SK-N-SH (cell line): ENCODE measurements at regions not wholly inside any gene's neighbourhood (a gene's known extent, or its start where the extent isn't known, plus 50 kb on each side); places are given as distances from the start of the nearest gene placed in this dataset.

Experiments used
- CTCF ChIA-PET: fragments of 300-600, 350-600 bp; formaldehyde crosslinking; extraction: SDS; loops from one replicate; lab custom pipeline; 2021; lab: Yijun Ruan, JAX
- POLR2A ChIA-PET: fragments of 350-600 bp; sonication (Branson Sonifier 250); formaldehyde crosslinking; extraction: SDS; loops from one replicate; lab custom pipeline; 2020; ENCODE audit warnings: antibody characterized with exemption, inconsistent platforms; lab: Yijun Ruan, JAX
- DNase-seq: peaks from one replicate; pipeline ENCODE4 v3.0.0; 2012
- H2AFZ ChIP-seq: fragments of 200-600 bp; sonication (generic); 2 replicates; pipeline ENCODE4 v1.8.1; 2016; ENCODE audit warnings: antibody characterized with exemption, mild to moderate bottlenecking, low read depth
- H3F3A ChIP-seq: fragments of 200-600 bp; sonication (generic); replicated peaks from 2 replicates; pipeline ENCODE3; 2016; ENCODE audit warnings: antibody characterized with exemption, mild to moderate bottlenecking; ENCODE audit not compliant: insufficient read depth
- H3K27ac ChIP-seq, 2 experiments: fragments of 200-500 bp in 1 of 2; fragments of 200-600 bp in 1 of 2; sonication (Bioruptor generic) in 1 of 2; sonication (generic), shearing (Covaris generic) in 1 of 2; 2 replicates each; pipeline versions ENCODE4 v1.5.1 to v1.6.1; 2014 to 2016; ENCODE audit warnings: low read depth in 2 of 2, inconsistent platforms in 1 of 2, low read length in 1 of 2, mild to moderate bottlenecking in 1 of 2, mixed read lengths in 1 of 2
- H3K27me3 ChIP-seq: fragments of 200-600 bp; sonication (generic), shearing (Covaris generic); 2 replicates; pipeline ENCODE4 v1.6.1; 2016; ENCODE audit warnings: mixed run types; ENCODE audit not compliant: insufficient read depth
- H3K36me3 ChIP-seq, 2 experiments: fragments of 200-500 bp in 1 of 2; fragments of 200-600 bp in 1 of 2; sonication (Bioruptor generic) in 1 of 2; sonication (generic) in 1 of 2; replicated peaks in 1 of 2; 2 replicates each; pipeline versions ENCODE3 to v1.5.1; 2014 to 2016; ENCODE audit warnings: low read length in 1 of 2, mild to moderate bottlenecking in 1 of 2; ENCODE audit not compliant: insufficient read depth in 2 of 2, control insufficient read depth in 1 of 2
- H3K4me1 ChIP-seq, 2 experiments: fragments of 200-500 bp in 1 of 2; fragments of 200-600 bp in 1 of 2; sonication (Bioruptor generic) in 1 of 2; sonication (generic), shearing (Covaris generic) in 1 of 2; 2 replicates each; pipeline versions ENCODE4 v1.5.1 to v1.6.1; 2014 to 2016; ENCODE audit warnings: low read depth in 1 of 2, low read length in 1 of 2, mixed run types in 1 of 2; ENCODE audit not compliant: insufficient read depth in 2 of 2, control insufficient read depth in 1 of 2
- H3K4me2 ChIP-seq: fragments of 200-600 bp; sonication (generic), shearing (Covaris generic); 2 replicates; pipeline ENCODE4 v1.6.1; 2017; ENCODE audit warnings: mixed run types
- H3K4me3 ChIP-seq, 2 experiments: fragments of 200-500 bp in 1 of 2; fragments of 200-600 bp in 1 of 2; sonication (Bioruptor generic) in 1 of 2; sonication (generic), shearing (Covaris generic) in 1 of 2; 2 replicates each; pipeline versions ENCODE4 v1.5.1 to v1.8.1; 2014 to 2016; ENCODE audit warnings: low read depth in 2 of 2, inconsistent platforms in 1 of 2, low read length in 1 of 2, mild to moderate bottlenecking in 1 of 2, mixed read lengths in 1 of 2, moderate library complexity in 1 of 2
- H3K79me2 ChIP-seq: fragments of 200-600 bp; sonication (generic); 2 replicates; pipeline ENCODE4 v1.8.1; 2017; ENCODE audit warnings: mild to moderate bottlenecking; ENCODE audit not compliant: insufficient read depth
- H3K9ac ChIP-seq: fragments of 200-600 bp; sonication (generic); 2 replicates; pipeline ENCODE4 v1.6.1; 2017; ENCODE audit warnings: mixed run types
- H3K9me2 ChIP-seq: fragments of 200-600 bp; sonication (generic); 2 replicates; pipeline ENCODE4 v1.6.1; 2017; ENCODE audit warnings: mixed run types
- H3K9me3 ChIP-seq: fragments of 200-600 bp; sonication (generic); 2 replicates; pipeline ENCODE4 v1.6.1; 2017; ENCODE audit warnings: mixed run types, mild to moderate bottlenecking, moderate library complexity
- H4K20me1 ChIP-seq: fragments of 200-600 bp; sonication (generic); 2 replicates; pipeline ENCODE4 v1.6.1; 2017; ENCODE audit warnings: mild to moderate bottlenecking, mixed run types; ENCODE audit not compliant: insufficient read depth
- CHD2 ChIP-seq: fragments of 150-350 bp; IDR thresholded peaks from 2 replicates; pipeline ENCODE4 v1.6.1; 2018; ENCODE audit warnings: low read length; ENCODE audit not compliant: partially characterized antibody
- ELF1 ChIP-seq: IDR thresholded peaks from 2 replicates; pipeline ENCODE4 v1.4.0; 2012
- FOXM1 ChIP-seq: IDR thresholded peaks from 2 replicates; pipeline ENCODE4 v1.4.0; 2012; ENCODE audit warnings: low read depth, mild to moderate bottlenecking
- GABPA ChIP-seq: IDR thresholded peaks from 2 replicates; pipeline ENCODE4 v1.4.0; 2012; ENCODE audit warnings: low read depth, mild to moderate bottlenecking
- GATA2 ChIP-seq: sonication (generic); formaldehyde crosslinking; IDR thresholded peaks from 2 replicates; pipeline ENCODE4 v1.5.0; 2020; ENCODE audit warnings: mild to moderate bottlenecking, missing genetic modification reagents
- MEF2A ChIP-seq: IDR thresholded peaks from 2 replicates; pipeline ENCODE4 v1.4.0; 2012; ENCODE audit warnings: low read depth, borderline replicate concordance
- NFIC ChIP-seq: IDR thresholded peaks from 2 replicates; pipeline ENCODE4 v1.4.0; 2012; ENCODE audit warnings: borderline replicate concordance
- POLR2AphosphoS5 ChIP-seq: IDR thresholded peaks from 2 replicates; pipeline ENCODE4 v1.6.1; 2012; ENCODE audit warnings: low read depth, low read length
- RAD21 ChIP-seq: IDR thresholded peaks from 2 replicates; pipeline ENCODE4 v1.6.1; 2012; ENCODE audit warnings: mild to moderate bottlenecking, low read length
- RCOR1 ChIP-seq: fragments of 150-350 bp; IDR thresholded peaks from 2 replicates; pipeline ENCODE4 v1.6.1; 2017; ENCODE audit warnings: antibody characterized with exemption, low read length
- TEAD4 ChIP-seq: IDR thresholded peaks from 2 replicates; pipeline ENCODE4 v1.4.0; 2012; ENCODE audit warnings: mild to moderate bottlenecking, borderline replicate concordance; ENCODE audit not compliant: insufficient read depth
- YY1 ChIP-seq: IDR thresholded peaks from 2 replicates; pipeline ENCODE4 v1.4.0; 2012; ENCODE audit warnings: low read depth, mild to moderate bottlenecking
- WGBS: methylation state at CpG from one replicate; pipeline ENCODE4 v1.1.6; 2017; ENCODE audit warnings: low lambda C conversion rate; 5-methylcytosine and 5-hydroxymethylcytosine counted together
- TF ChIP-seq, protein P1 (sequence below): fragments of 200-600 bp; sonication (generic); IDR thresholded peaks from 2 replicates; pipeline ENCODE4 v1.6.1; 2017; ENCODE audit warnings: antibody characterized with exemption, mild to moderate bottlenecking, moderate library complexity
- TF ChIP-seq, protein P2 (sequence below): fragments of 150-350 bp; IDR thresholded peaks from 2 replicates; pipeline ENCODE4 v1.6.1; 2017; ENCODE audit warnings: antibody characterized with exemption, low read length, low read depth, borderline replicate concordance
- TF ChIP-seq, protein P3 (sequence below): IDR thresholded peaks from 2 replicates; pipeline ENCODE4 v1.6.1; 2012; ENCODE audit warnings: mild to moderate bottlenecking, low read depth, low read length, moderate library complexity
- TF ChIP-seq, protein P4 (sequence below): IDR thresholded peaks from 2 replicates; pipeline ENCODE4 v1.4.0; 2012; ENCODE audit warnings: low read depth
- TF ChIP-seq, protein P5 (sequence below): IDR thresholded peaks from 2 replicates; pipeline ENCODE4 v1.4.0; 2012; ENCODE audit warnings: low read depth, borderline replicate concordance

DNA sequence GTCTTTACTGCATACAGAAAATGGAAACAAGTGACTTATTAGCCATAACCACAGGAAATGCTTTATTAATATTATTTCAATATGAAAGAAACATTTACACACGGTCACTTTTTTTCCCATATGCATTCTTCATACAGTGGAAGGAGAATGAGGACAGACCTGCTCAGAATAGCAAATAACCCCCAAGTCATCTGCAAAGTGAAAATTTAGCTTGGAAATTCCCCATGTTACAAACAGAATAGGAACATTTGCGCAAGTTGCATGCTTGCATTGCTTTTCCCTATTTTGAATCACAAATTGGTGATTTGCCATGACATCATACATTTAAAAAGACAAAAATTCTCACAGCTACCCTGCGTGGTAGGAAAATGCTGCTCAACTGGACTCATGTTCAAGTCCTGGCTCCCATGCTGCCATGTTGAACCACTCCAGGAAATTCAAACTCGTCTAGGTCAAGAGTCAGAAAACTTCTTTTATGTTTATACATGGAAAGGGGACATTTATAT lies 102.0 kb downstream of the GP2 start:
- DNase-seq, result no peak
- no peaks in the 10 kb centered on the region for H3K36me3 ChIP-seq
- no peak overlapping the region for H3K27ac ChIP-seq
- CTCF ChIA-PET, result no interaction called here
- no peaks in the 10 kb centered on the region for H3F3A ChIP-seq
- no peak overlapping the region for H3K9ac ChIP-seq
- H3K27me3 ChIP-seq, result no peaks in the 10 kb centered on the region
- no peaks in the 10 kb centered on the region for H3K79me2 ChIP-seq
- H3K9me3 ChIP-seq, result no peaks in the 10 kb centered on the region
- TF ChIP-seq YY1, result no peak
- no peak overlapping the region for H3K4me2 ChIP-seq
- H4K20me1 ChIP-seq, result no peaks in the 10 kb centered on the region
- H3K4me3 ChIP-seq, result no peak overlapping the region
- H3K4me1 ChIP-seq, result no peaks in the 10 kb centered on the region
- 15% methylated on average over 4 of the region's 4 CpGs for WGBS
- POLR2A ChIA-PET, result no interaction called here
- H3K9me2 ChIP-seq, result no peaks in the 10 kb centered on the region
- no peak overlapping the region for H2AFZ ChIP-seq

DNA sequence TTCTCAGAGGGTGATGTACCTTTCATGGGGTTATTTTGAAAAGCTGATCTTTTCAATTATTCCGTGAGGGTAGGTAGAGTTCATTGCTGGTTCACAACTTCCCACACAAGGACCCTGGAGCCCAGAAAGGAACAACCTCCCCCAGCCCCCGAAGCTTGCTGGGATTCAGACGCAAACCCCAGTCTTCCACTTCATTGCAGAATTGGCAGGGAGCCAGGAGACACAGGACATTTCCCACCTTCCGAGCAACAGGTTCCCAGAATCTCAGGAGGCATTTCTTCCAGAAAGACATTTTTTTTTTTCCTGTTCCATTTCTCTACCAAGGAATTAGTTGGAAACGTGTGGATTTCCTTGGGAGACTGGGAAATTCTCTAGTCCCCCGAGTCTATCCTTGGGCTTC lies 106.1 kb downstream of the GP2 start:
- H3K9me2 ChIP-seq, result no peaks in the 10 kb centered on the region
- no peaks in the 10 kb centered on the region for H3F3A ChIP-seq
- no peaks in the 10 kb centered on the region for H3K4me1 ChIP-seq
- H3K27me3 ChIP-seq, result no peaks in the 10 kb centered on the region
- 5% methylated on average over 6 of the region's 6 CpGs for WGBS
- H3K9me3 ChIP-seq, result no peaks in the 10 kb centered on the region
- no peak overlapping the region for H3K27ac ChIP-seq
- H2AFZ ChIP-seq, result no peak overlapping the region
- no peak overlapping the region for H3K9ac ChIP-seq
- H3K36me3 ChIP-seq, result no peaks in the 10 kb centered on the region
- H3K4me2 ChIP-seq, result no peak overlapping the region
- ChIA-PET CTCF (no interaction called here), POLR2A (no interaction called here)
- no peaks in the 10 kb centered on the region for H4K20me1 ChIP-seq
- DNase-seq, result no peak
- no peaks in the 10 kb centered on the region for H3K79me2 ChIP-seq
- no peak overlapping the region for H3K4me3 ChIP-seq
- no peak for TF ChIP-seq TEAD4
- TF ChIP-seq NFIC, result no peak
- TF ChIP-seq ELF1, result no peak
- TF ChIP-seq, protein P1, sequence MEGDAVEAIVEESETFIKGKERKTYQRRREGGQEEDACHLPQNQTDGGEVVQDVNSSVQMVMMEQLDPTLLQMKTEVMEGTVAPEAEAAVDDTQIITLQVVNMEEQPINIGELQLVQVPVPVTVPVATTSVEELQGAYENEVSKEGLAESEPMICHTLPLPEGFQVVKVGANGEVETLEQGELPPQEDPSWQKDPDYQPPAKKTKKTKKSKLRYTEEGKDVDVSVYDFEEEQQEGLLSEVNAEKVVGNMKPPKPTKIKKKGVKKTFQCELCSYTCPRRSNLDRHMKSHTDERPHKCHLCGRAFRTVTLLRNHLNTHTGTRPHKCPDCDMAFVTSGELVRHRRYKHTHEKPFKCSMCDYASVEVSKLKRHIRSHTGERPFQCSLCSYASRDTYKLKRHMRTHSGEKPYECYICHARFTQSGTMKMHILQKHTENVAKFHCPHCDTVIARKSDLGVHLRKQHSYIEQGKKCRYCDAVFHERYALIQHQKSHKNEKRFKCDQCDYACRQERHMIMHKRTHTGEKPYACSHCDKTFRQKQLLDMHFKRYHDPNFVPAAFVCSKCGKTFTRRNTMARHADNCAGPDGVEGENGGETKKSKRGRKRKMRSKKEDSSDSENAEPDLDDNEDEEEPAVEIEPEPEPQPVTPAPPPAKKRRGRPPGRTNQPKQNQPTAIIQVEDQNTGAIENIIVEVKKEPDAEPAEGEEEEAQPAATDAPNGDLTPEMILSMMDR, result no peak
- no peak for TF ChIP-seq MEF2A
- TF ChIP-seq, protein P2, sequence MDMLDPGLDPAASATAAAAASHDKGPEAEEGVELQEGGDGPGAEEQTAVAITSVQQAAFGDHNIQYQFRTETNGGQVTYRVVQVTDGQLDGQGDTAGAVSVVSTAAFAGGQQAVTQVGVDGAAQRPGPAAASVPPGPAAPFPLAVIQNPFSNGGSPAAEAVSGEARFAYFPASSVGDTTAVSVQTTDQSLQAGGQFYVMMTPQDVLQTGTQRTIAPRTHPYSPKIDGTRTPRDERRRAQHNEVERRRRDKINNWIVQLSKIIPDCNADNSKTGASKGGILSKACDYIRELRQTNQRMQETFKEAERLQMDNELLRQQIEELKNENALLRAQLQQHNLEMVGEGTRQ, result no peak
- TF ChIP-seq, protein P3, sequence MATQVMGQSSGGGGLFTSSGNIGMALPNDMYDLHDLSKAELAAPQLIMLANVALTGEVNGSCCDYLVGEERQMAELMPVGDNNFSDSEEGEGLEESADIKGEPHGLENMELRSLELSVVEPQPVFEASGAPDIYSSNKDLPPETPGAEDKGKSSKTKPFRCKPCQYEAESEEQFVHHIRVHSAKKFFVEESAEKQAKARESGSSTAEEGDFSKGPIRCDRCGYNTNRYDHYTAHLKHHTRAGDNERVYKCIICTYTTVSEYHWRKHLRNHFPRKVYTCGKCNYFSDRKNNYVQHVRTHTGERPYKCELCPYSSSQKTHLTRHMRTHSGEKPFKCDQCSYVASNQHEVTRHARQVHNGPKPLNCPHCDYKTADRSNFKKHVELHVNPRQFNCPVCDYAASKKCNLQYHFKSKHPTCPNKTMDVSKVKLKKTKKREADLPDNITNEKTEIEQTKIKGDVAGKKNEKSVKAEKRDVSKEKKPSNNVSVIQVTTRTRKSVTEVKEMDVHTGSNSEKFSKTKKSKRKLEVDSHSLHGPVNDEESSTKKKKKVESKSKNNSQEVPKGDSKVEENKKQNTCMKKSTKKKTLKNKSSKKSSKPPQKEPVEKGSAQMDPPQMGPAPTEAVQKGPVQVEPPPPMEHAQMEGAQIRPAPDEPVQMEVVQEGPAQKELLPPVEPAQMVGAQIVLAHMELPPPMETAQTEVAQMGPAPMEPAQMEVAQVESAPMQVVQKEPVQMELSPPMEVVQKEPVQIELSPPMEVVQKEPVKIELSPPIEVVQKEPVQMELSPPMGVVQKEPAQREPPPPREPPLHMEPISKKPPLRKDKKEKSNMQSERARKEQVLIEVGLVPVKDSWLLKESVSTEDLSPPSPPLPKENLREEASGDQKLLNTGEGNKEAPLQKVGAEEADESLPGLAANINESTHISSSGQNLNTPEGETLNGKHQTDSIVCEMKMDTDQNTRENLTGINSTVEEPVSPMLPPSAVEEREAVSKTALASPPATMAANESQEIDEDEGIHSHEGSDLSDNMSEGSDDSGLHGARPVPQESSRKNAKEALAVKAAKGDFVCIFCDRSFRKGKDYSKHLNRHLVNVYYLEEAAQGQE, result no peak
- no peak for TF ChIP-seq RAD21
- TF ChIP-seq GABPA, result no peak
- no peak for TF ChIP-seq POLR2AphosphoS5
- TF ChIP-seq, protein P4, sequence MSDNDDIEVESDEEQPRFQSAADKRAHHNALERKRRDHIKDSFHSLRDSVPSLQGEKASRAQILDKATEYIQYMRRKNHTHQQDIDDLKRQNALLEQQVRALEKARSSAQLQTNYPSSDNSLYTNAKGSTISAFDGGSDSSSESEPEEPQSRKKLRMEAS, result no peak
- TF ChIP-seq, protein P5, sequence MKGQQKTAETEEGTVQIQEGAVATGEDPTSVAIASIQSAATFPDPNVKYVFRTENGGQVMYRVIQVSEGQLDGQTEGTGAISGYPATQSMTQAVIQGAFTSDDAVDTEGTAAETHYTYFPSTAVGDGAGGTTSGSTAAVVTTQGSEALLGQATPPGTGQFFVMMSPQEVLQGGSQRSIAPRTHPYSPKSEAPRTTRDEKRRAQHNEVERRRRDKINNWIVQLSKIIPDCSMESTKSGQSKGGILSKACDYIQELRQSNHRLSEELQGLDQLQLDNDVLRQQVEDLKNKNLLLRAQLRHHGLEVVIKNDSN, result no peak
- no peak for TF ChIP-seq FOXM1
- TF ChIP-seq GATA2 (CRISPR knock-in tag), result no peak
- no peak for TF ChIP-seq CHD2
- no peak for TF ChIP-seq RCOR1
